GM12878 (cell line): ENCODE measurements at regions not wholly inside any gene's neighbourhood (a gene's known extent, or its start where the extent isn't known, plus 50 kb on each side); places are given as distances from the start of the nearest gene placed in this dataset.
"Not testable (repeated sequence)": the region's sequence is repeated elsewhere in the genome, so short reads cannot be mapped to it uniquely, and the experiment has no call there.

ENCODE experiments used
- CTCF ChIP-seq, 3 experiments: IDR thresholded peaks in 2 of 3; conservative IDR thresholded peaks in 1 of 3; 2 replicates each; pipeline ENCODE4 v1.5.1; 2011; ENCODE audit warnings: low read depth in 3 of 3, low read length in 3 of 3, mild to moderate bottlenecking in 3 of 3, control low read depth in 2 of 3, moderate library complexity in 2 of 3, inconsistent platforms in 1 of 3, mixed read lengths in 1 of 3; ENCODE audit not compliant: control insufficient read depth in 2 of 3, insufficient read depth in 1 of 3; ENCODE audit errors: extremely low read depth in 1 of 3
- EP300 ChIP-seq, 2 experiments: fragments of 150-350 bp in 1 of 2; IDR thresholded peaks; 2 replicates each; pipeline ENCODE4 v1.6.1; 2011 to 2012; ENCODE audit warnings: low read depth in 2 of 2, low read length in 2 of 2, borderline replicate concordance in 1 of 2, improper control_type of control experiment in 1 of 2, inconsistent platforms in 1 of 2; ENCODE audit not compliant: control insufficient read depth in 1 of 2
- FOXK2 ChIP-seq: fragments of 450-650 bp; IDR thresholded peaks from 2 replicates; pipeline ENCODE4 v1.6.1; 2017; ENCODE audit warnings: mild to moderate bottlenecking, moderate library complexity
- GABPA ChIP-seq: IDR thresholded peaks from 2 replicates; pipeline ENCODE4 v1.6.1; 2014; ENCODE audit warnings: antibody characterized with exemption, low read depth, mild to moderate bottlenecking, inconsistent platforms
- HCFC1 ChIP-seq: fragments of 150-350 bp; IDR thresholded peaks from 2 replicates; pipeline ENCODE4 v1.6.1; 2014; ENCODE audit warnings: low read length
- POLR2A ChIP-seq: IDR thresholded peaks from 2 replicates; pipeline ENCODE4 v1.6.1; 2011; ENCODE audit warnings: low read depth, mild to moderate bottlenecking, low read length
- POLR2AphosphoS5 ChIP-seq: IDR thresholded peaks from 2 replicates; pipeline ENCODE4 v1.6.1; 2011; ENCODE audit warnings: mild to moderate bottlenecking, low read length, inconsistent platforms
- RELB ChIP-seq: fragments of 450-650 bp; IDR thresholded peaks from 2 replicates; pipeline ENCODE4 v1.6.1; 2017; ENCODE audit warnings: low read depth, mild to moderate bottlenecking, moderate library complexity
- SIN3A ChIP-seq: IDR thresholded peaks from 2 replicates; pipeline ENCODE4 v1.6.1; 2012; ENCODE audit warnings: low read depth, low read length, improper control_type of control experiment
- SMARCA5 ChIP-seq: fragments of 450-650 bp; IDR thresholded peaks from 2 replicates; pipeline ENCODE4 v1.6.1; 2017; ENCODE audit warnings: mild to moderate bottlenecking
- SP1 ChIP-seq: IDR thresholded peaks from one replicate; pipeline ENCODE4 v1.6.1; 2011; ENCODE audit warnings: low read depth, low read length
- SUZ12 ChIP-seq: fragments of 200-600 bp; sonication (generic); IDR thresholded peaks from one replicate; pipeline ENCODE4 v1.6.1; 2018; ENCODE audit warnings: antibody characterized with exemption, mild to moderate bottlenecking; ENCODE audit not compliant: unreplicated experiment
- USF2 ChIP-seq: IDR thresholded peaks from 2 replicates; pipeline ENCODE4 v1.6.1; 2011; ENCODE audit warnings: low read depth, low read length, improper control_type of control experiment, borderline replicate concordance
- ZNF384 ChIP-seq: IDR thresholded peaks from 2 replicates; pipeline ENCODE4 v1.6.1; 2012; ENCODE audit warnings: low read depth, mild to moderate bottlenecking, low read length, improper control_type of control experiment, borderline replicate concordance

- TF ChIP-seq SMARCA5; EP300 (IDR thresholded peaks at IDR 0.05; ENCODE audit: borderline replicate concordance in 1 of 2, control insufficient read depth in 1 of 2, low read depth in 2 of 2, low read length in 2 of 2); USF2; RELB; FOXK2; GABPA; HCFC1; SIN3A; POLR2AphosphoS5; CTCF (IDR thresholded peaks at IDR 0.05 in 2 of 3, conservative IDR thresholded peaks at IDR 0.05 in 1 of 3; ENCODE audit: control insufficient read depth in 2 of 3, extremely low read depth in 1 of 3, insufficient read depth in 1 of 3, low read depth in 3 of 3, low read length in 3 of 3); SP1; SUZ12; ZNF384; POLR2A: not testable (repeated sequence)
Measured at GRCh38 chr1:172799804-172800203, 140.9 kb downstream of the FASLG start.
